ENCODE measurements at regions not wholly inside any gene's neighbourhood (a gene's known extent, or its start where the extent isn't known, plus 50 kb on each side); places are given as distances from the start of the nearest gene placed in this dataset.

DNA sequence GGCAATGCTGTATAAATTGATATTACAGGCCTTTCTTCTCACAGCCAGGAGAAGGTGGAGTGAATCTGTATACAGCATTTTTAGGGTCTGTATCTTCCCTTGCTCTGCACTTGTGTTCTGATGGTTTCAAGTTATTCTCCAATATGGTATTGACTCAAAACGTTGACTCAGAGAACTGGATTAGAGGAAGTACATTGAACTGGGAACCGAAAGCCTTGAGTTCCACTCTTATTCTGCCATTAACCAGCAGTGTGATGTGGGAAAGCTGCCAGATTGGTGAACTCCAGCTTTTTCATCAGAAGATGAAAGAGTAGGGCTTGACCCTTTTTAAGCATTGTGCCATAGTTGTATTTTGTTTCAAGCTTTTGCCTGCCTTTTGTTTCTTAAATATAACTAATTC, 167.7 kb downstream of the SPRY2 start:
- no peak for TF ChIP-seq POLR2AphosphoS5 (IDR thresholded peaks at IDR 0.05)
- TF ChIP-seq, protein P1, sequence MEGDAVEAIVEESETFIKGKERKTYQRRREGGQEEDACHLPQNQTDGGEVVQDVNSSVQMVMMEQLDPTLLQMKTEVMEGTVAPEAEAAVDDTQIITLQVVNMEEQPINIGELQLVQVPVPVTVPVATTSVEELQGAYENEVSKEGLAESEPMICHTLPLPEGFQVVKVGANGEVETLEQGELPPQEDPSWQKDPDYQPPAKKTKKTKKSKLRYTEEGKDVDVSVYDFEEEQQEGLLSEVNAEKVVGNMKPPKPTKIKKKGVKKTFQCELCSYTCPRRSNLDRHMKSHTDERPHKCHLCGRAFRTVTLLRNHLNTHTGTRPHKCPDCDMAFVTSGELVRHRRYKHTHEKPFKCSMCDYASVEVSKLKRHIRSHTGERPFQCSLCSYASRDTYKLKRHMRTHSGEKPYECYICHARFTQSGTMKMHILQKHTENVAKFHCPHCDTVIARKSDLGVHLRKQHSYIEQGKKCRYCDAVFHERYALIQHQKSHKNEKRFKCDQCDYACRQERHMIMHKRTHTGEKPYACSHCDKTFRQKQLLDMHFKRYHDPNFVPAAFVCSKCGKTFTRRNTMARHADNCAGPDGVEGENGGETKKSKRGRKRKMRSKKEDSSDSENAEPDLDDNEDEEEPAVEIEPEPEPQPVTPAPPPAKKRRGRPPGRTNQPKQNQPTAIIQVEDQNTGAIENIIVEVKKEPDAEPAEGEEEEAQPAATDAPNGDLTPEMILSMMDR (IDR thresholded peaks at IDR 0.05), result no peak

Data from prostate gland (tissue), 2 donors.